DMS153 (cell line): ENCODE measurements at regions not wholly inside any gene's neighbourhood (a gene's known extent, or its start where the extent isn't known, plus 50 kb on each side); places are given as distances from the start of the nearest gene placed in this dataset.
"Not testable (repeated sequence)": the region's sequence is repeated elsewhere in the genome, so short reads cannot be mapped to it uniquely, and the experiment has no call there.

ENCODE experiments used
- DNase-seq: peaks from one replicate; lab custom pipeline; 2025; lab: John Stamatoyannopoulos, UW

GRCh38 chr14:24744641-24745040 is 110.7 kb upstream of the GZMB start:
- DNase-seq = no peak

GRCh38 chr14:24741871-24742270 is 107.9 kb upstream of the GZMB start:
- DNase-seq = no peak

- DNase-seq = no peak
These were observed 102.1 kb upstream of the GZMB start for GRCh38 chr14:24735984-24736630.

GRCh38 chr14:24734917-24735500 is 101.0 kb upstream of the GZMB start:
- peak; percentile 34 for DNase-seq

GRCh38 chr14:24726480-24726879 is 92.5 kb upstream of the GZMB start:
- DNase-seq = no peak

GRCh38 chr14:24725311-24725710 is 91.3 kb upstream of the GZMB start:
- no peak for DNase-seq

GRCh38 chr14:24721775-24722174 is 87.8 kb upstream of the GZMB start:
- DNase-seq = no peak

GRCh38 chr14:24715239-24715638 is 81.2 kb upstream of the GZMB start:
- DNase-seq = no peak

GRCh38 chr14:24713404-24713803 is 79.4 kb upstream of the GZMB start:
- DNase-seq = no peak

GRCh38 chr14:24712909-24713308 is 78.9 kb upstream of the GZMB start:
- no peak for DNase-seq

- DNase-seq = no peak
These were observed 78.4 kb upstream of the GZMB start for GRCh38 chr14:24712374-24712773.

- no peak for DNase-seq
These were observed 76.6 kb upstream of the GZMB start for GRCh38 chr14:24710403-24711112.

- DNase-seq = no peak
These were observed 74.7 kb upstream of the GZMB start for GRCh38 chr14:24708684-24709083.

GRCh38 chr14:24706351-24706750 is 72.4 kb upstream of the GZMB start:
- DNase-seq = no peak

- no peak for DNase-seq
These were observed 71.8 kb upstream of the GZMB start for GRCh38 chr14:24705840-24706239.

- no peak for DNase-seq
These were observed 67.1 kb upstream of the GZMB start for GRCh38 chr14:24701062-24701461.

GRCh38 chr14:24700511-24700910 is 66.5 kb upstream of the GZMB start:
- no peak for DNase-seq

- no peak for DNase-seq
These were observed 65.1 kb upstream of the GZMB start for GRCh38 chr14:24699052-24699451.

- not testable (repeated sequence) for DNase-seq
These were observed 62.4 kb upstream of the GZMB start for GRCh38 chr14:24696280-24696920.

GRCh38 chr14:24695265-24696241 is 61.6 kb upstream of the GZMB start:
- no peak for DNase-seq

- no peak for DNase-seq
These were observed 60.7 kb upstream of the GZMB start for GRCh38 chr14:24694680-24695079.

- no peak for DNase-seq
These were observed 60.0 kb upstream of the GZMB start for GRCh38 chr14:24693983-24694382.
